ENCODE measurements at regions not wholly inside any gene's neighbourhood (a gene's known extent, or its start where the extent isn't known, plus 50 kb on each side); places are given as distances from the start of the nearest gene placed in this dataset.

DNA sequence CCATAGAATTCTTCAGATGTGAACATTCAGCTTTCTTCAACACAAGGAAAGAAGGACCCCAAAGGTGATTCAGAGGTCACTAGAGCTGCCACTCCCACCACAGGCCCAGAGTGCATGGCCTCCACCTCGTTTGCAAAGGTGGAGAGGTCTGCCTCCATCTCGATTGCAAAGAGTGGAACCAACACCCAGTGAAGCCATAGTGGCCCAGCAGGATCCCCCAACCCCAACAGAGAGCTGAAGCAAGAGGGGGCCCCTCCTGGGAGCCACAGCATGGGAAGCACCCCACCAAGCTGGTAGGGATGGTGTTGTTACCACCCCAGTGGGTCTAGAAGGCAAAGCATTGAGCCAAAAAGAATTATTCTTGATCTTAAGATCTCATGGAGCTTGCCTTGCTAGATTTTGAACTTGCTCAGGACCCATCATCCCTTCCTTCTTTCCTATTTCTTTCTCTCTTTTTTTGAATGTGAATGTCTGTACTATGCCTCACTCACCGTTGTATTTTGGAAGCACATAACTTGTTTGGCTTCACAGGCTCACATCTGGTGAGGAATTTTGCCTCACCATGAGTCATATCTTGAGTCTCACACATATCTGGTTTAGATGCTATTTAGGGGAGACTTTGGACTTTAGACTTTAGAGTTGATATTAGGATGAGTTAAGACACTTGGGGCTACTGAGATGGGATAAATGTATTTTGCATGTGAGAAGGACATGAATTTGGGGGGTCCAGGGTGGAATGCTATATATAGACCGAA lies 119.2 kb downstream of the ANKRD60 start:
- DNase-seq, result peak; percentile 1

DNA sequence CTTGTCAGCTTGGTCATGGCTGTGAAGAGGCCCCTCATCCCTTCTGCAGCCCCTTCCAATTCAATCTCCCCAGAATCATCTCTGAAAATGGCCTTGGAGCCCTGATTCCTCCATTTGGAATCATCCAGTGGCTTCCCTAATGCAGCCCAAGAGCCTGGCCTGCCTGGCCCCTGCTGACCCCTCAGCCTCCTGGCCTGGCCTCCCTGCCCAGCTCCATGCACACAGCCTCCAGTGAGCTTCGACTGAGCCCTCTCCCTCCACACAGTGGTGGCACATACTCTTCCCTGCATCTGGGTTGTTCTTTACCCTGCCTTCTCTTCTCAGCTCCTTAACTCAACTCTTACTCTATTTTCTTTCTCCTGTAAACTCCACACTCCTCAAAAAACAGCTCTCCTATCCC lies 120.9 kb downstream of the ANKRD60 start:
- DNase-seq, result no peak

GRCh38 chr20:58106143-58106750 lies 122.2 kb downstream of the ANKRD60 start:
- peak; percentile 2 for DNase-seq

DNA sequence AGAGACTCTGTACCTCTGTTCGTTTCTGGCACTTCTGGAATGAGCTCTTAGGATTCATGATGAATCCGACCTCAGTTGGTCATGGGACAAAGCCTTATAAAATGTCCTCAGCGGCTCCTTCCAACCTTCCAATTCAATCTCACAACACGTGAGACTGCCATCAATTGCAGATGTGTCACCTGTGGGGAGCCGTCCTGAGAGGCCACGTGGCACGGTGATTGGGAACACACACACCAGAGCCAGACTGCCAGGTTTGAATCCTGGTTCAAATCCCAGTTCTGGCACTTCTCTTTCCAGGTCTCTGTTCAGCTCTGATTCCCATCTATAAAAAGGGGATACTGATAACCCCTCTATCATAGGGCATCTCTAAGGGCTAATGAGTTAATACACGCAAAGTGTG lies 124.5 kb downstream of the ANKRD60 start:
- DNase-seq, result no peak

GRCh38 chr20:58103517-58103904 lies 124.9 kb downstream of the ANKRD60 start:
- DNase-seq, result no peak

- DNase-seq, result peak; percentile 17
These were observed 125.5 kb downstream of the ANKRD60 start for GRCh38 chr20:58102744-58103516.

- peak; percentile 84 for DNase-seq
These were observed 126.2 kb downstream of the ANKRD60 start for GRCh38 chr20:58102261-58102660.

- no peak for DNase-seq
These were observed 127.6 kb downstream of the ANKRD60 start for GRCh38 chr20:58100731-58101356.

DNA sequence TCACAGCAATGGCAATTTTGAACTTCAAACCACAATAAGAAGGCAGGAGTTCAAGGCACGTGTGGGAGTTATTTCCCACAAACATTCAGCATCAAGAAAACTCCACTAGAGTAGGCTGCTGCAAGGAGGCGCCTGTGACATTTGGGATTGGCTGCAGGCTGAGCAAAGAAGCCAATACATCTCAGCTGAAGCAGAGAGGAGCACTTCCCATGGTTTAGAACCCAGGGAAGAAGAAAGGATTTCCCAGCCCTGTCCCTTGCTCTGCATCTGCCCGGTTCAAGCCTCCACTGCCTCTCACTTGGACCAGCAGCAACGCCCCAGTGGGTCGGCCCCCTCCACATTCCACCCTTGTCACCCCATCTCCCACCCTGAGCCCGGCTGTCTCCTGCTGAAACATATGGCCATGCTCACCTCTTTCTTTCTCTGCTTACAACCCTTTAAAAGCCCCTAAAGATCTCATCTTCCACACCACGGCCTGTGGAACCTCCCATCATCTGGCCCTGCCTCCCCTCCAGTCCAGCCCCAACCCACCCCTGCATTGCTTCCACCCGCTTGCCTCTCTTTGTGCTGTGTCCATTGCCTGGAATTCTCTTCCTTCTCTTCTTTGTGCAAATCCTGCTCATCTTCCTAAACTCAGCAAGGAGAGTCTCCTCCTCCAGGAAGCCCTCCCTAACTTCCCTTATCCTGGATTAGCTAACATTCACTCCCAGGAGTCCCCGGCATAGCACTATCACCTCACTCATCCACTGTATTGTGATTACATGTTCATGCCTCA lies 128.3 kb downstream of the ANKRD60 start:
- DNase-seq, result peak; percentile 6

GRCh38 chr20:58099291-58099935 lies 129.0 kb downstream of the ANKRD60 start:
- no peak for DNase-seq

DNA sequence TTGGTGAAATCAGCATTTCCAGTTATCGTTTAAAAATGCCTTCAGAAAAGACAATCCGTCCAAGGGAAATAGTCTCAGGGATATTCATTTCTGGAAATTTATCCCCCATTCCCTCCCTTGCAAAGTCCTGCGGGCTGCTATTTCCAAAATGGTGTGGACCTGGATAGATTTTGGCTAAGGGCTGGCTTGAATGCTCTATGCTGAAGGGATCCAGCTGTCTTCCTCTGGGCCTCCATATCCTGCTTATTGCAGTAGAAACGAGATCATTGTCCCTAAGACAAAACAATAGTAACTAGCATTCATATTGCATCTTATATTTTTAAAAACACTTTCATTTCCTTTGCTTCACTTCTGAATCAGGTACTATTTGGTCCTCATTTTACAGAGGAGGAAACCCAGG lies 129.9 kb downstream of the ANKRD60 start:
- no peak for DNase-seq

DNA sequence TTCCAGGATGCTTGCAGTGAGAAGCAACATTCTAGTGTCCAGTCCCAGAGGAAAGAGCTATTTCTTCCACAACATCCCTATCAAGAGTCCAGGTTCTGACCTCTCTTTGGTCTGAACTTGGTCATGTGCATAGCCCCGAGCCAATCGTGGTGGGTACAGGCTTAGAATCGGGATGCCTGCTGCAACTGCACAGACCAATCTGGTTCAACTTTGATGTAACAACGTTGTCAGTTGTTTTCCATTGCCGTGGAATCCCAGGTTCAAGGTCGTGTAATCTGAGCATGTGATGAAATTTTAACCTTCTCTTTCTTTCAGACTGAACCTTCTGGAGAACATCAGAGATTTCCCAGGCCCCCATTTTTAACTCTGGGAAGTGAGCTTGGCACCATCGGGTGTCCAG lies 130.5 kb downstream of the ANKRD60 start:
- DNase-seq, result no peak

- no peak for DNase-seq
These were observed 131.0 kb downstream of the ANKRD60 start for GRCh38 chr20:58097429-58097828.

GRCh38 chr20:58096880-58097423 lies 131.5 kb downstream of the ANKRD60 start:
- peak; percentile 6 for DNase-seq

GRCh38 chr20:58094698-58095097 lies 133.8 kb downstream of the ANKRD60 start:
- peak; percentile 12 for DNase-seq

DNA sequence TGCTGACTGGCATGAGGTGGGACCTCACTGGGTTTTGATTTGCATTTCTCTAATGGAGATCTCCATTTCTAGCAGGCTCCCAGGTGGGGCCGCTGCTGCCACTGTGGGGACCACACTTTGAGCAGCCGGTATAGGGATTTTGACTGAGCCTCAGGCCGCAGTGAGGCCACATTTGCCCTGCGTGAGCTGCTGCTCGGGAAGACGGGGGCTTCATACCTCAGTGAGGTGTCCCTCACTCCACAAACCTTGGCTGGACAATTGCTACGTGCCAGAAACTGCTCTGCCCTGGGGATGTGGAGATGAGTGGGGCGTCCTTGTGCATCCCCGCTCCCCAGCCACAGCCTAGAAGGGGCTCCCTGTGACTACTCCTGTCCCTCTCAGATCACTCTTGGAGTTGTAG lies 134.3 kb downstream of the ANKRD60 start:
- DNase-seq, result peak; percentile 1

- peak; percentile 12 for DNase-seq
These were observed 135.6 kb downstream of the ANKRD60 start for GRCh38 chr20:58092871-58093270.

DNA sequence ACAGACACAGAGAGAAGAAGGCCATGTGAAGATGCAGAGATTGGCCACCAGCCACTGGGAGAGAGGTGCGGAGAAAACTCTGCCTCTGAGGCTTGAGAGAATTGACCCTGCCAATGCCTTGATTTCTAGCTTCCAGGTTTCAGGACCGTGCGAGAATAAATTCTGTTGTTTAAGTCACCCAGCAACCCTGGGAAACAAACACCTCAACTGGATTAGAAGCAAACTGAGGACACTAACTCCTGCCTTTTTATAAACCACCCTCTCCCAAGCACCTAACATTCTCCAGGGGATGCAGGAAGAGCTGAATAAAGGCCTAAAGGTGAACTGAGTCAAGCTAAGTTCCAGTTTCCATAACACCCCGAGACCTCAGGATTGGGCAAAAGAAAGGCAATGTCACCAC lies 136.1 kb downstream of the ANKRD60 start:
- peak; percentile 14 for DNase-seq

DNA sequence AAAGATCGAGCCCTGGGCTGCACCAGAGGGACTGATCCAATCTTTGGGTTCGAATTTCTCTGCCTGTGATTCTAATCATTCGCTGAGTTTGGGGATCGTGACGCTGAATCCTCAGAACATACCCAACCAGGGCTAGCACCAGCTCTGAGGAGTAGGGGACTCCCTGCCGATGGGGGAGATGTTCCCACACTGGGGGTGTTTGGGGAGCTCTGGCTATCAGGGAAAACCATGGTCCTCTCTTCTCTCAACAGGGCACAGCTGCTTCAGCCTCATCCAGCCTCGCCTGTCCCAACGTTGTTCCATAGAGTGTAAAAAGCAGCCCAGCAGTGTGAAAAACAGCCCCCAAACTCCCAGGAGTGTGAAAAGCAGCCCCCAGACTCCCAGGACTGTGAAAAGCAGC lies 136.6 kb downstream of the ANKRD60 start:
- DNase-seq, result peak; percentile 6

- peak; percentile 11 for DNase-seq
These were observed 138.3 kb downstream of the ANKRD60 start for GRCh38 chr20:58090161-58090560.

DNA sequence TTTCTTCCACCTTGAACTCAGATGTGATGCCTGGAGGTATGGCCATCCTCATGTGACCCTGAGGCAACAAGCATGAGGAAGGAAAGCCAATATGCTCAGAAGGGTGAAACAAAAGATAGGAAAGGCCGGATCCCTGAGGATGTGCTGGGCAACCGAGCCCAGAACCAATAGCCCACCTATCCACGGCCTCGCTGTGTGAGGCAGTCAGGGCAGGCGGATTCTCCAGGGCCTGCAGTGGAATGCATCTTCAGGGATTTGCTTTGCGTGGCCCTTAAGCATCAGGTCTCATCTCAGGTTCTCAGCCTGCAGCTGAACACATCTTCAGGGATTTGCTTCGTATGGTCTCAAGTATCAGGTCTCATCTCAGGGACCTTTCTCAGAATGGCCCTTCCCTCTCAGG lies 139.8 kb downstream of the ANKRD60 start:
- peak; percentile 4 for DNase-seq

GRCh38 chr20:58088105-58088504 lies 140.3 kb downstream of the ANKRD60 start:
- DNase-seq, result peak; percentile 5
